Heart right ventricle (tissue), 16 donors: ENCODE measurements at regions not wholly inside any gene's neighbourhood (a gene's known extent, or its start where the extent isn't known, plus 50 kb on each side); places are given as distances from the start of the nearest gene placed in this dataset.

Source experiments
- ATAC-seq, 8 donors: fragments of 200-7000 bp; cut with Tn5 transposase; one replicate each; pipeline ENCODE4 v1.9.1; 2020; ENCODE audit warnings: mild to moderate bottlenecking in 8 of 8, moderate library complexity in 8 of 8, moderate number of reproducible peaks in 1 of 8
- DNase-seq, 2 donors: peaks; one replicate each; pipeline ENCODE4 v3.0.0-alpha.2; 2020
- H3K27ac ChIP-seq, 10 donors: fragments of 200-600 bp; sonication (generic) in 2 of 10; one replicate each; pipeline versions ENCODE4 v1.5.0 to v1.8.0; 2020 to 2022; ENCODE audit warnings: mild to moderate bottlenecking in 3 of 10
- H3K27me3 ChIP-seq, 7 donors: fragments of 200-600 bp; one replicate each; pipeline ENCODE4 v1.8.0; 2021 to 2022; ENCODE audit warnings: mild to moderate bottlenecking in 2 of 7
- H3K36me3 ChIP-seq, 9 donors: fragments of 200-600 bp; sonication (generic) in 1 of 9; one replicate each; pipeline versions ENCODE4 v1.5.0 to v1.8.0; 2020 to 2022; ENCODE audit warnings: mild to moderate bottlenecking in 2 of 9
- H3K4me1 ChIP-seq, 9 donors: fragments of 200-600 bp; sonication (generic) in 1 of 9; one replicate each; pipeline versions ENCODE4 v1.5.0 to v1.8.0; 2020 to 2022; ENCODE audit warnings: mild to moderate bottlenecking in 4 of 9
- H3K4me3 ChIP-seq, 10 donors: fragments of 200-600 bp; sonication (generic) in 2 of 10; one replicate each; pipeline versions ENCODE4 v1.5.0 to v1.8.0; 2020 to 2022; ENCODE audit warnings: mild to moderate bottlenecking in 7 of 10, moderate library complexity in 2 of 10
- H3K9me3 ChIP-seq, 11 donors: fragments of 200-600 bp in 10 of 11; sonication (generic) in 2 of 11; one replicate each; pipeline versions ENCODE4 v1.5.0 to v1.8.0; 2013 to 2022; ENCODE audit warnings: mild to moderate bottlenecking in 2 of 11, control low read depth in 1 of 11, moderate library complexity in 1 of 11
- CTCF ChIP-seq, 9 donors: fragments of 200-600 bp; sonication (generic) in 2 of 9; IDR thresholded peaks; one replicate each; pipeline versions ENCODE4 v1.5.0 to v1.8.0; 2021 to 2022; ENCODE audit warnings: antibody characterized with exemption in 9 of 9, mild to moderate bottlenecking in 5 of 9, moderate library complexity in 1 of 9
- WGBS, 2 donors: extraction: QIAGEN DNeasy Blood & Tissue Kit; methylation state at CpG; one replicate each; pipeline ENCODE4 v1.1.7; 2013; ENCODE audit warnings: inconsistent platforms in 1 of 2; 5-methylcytosine and 5-hydroxymethylcytosine counted together
- intact Hi-C, 10 donors: fragments of 100-400 bp; cut with DNase I; formaldehyde crosslinking; loops; one replicate each; pipeline versions ENCODE4 v1.11.1 to v1.14.2; 2022
- donor health status: Arrhythmogenic right ventricular cardiomyopathy.
- donor health status: ischemic (EF 13 %, LVEDD 7.1; RV severe dilation, severe dysfunction).
- donor health status: healthy with polysubstance abuse.
- donor health status: DM: no; HTN: yes; CAD: no.
- donor health status: DM: no; HTN: no; CAD: no.
- donor health status: ischemic (EF 25% LVEDD 6.9; RV normal size, moderate dysfunction).
- donor health status: ischemic (EF 25% LVEDD 5.7; RV mildly dilated, moderate dysfunction).
- donor health status: healthy.
- donor health status: DM: yes; HTN: yes; CAD: no.
- donor health status: Ischemic cardiomyopathy.
- donor health status: ischemic (EF 35%, LVEDD 5.7; RV mildly dilated, moderate dysfunction).
- donor health status: nonischemic (EF 11% LVEDD 7.7; RV severe dilation, severe dysfunction).
- donor health status: DM: yes; HTN: yes; CAD: no.
- donor health status: PGD.
- donor health status: ischemic (EF 29% LVEDD 5.4; RV normal size, mild dysfunction).
- donor health status: nonischemic (EF 23%, LVEDD 6.1; RV moderate dilation, normal function).

GRCh38 chr20:48307277-48307676, 520.5 kb downstream of the PREX1 start:
- H3K9me3 ChIP-seq = no peaks in the 10 kb centered on the region
- intact Hi-C loops = no loop called here
- no peaks in the 10 kb centered on the region for H3K36me3 ChIP-seq
- DNase-seq (no peak), ATAC-seq (no peak)
- WGBS, 2 donors = 90 to 91% methylated on average over 10 of the region's 10 CpGs
- H3K4me1 ChIP-seq = peaks cover 0 to 4% (median 0%) of the 10 kb centered on the region in 9 donors
- no peak for TF ChIP-seq CTCF (IDR thresholded peaks at IDR 0.05)
- no peak overlapping the region for H3K27ac ChIP-seq
- peaks cover 0 to 2% (median 0%) of the 10 kb centered on the region in 7 donors for H3K27me3 ChIP-seq
- H3K4me3 ChIP-seq = no peak overlapping the region

DNA sequence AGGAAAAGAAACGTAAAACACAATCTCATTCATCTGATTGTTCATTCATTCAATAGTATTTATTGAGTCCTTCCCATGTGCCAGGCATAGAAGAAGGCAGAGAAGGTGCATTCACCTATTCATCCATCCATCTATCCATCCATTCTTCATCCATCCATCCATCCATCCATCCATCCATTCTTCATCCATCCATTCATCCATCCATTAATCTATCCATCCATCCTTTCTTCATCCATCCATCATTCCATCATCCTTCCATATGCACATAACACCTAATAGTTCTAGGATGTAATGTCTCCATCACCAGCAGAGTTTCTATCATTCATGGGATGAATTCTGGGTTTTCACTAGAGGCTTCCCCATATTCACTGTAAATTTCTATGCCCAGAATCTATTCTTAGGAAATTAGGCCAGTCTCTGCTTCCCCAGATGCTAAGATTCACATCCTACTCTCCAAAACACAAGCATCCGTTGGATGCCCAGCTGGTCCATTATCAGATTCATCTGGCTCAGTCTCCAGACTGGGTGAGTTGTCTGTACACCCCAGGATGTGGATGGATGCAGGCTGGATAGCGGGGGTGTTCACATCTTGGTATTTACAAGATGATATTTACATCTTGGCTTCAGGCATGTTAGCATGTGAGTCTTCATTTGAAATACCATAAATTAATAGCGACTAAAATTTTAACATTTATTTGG, 517.7 kb upstream of the SULF2 start:
- Histone ChIP-seq H3K36me3 (no peaks in the 10 kb centered on the region), H3K9me3 (peaks cover 0 to 5% (median 0%) of the 10 kb centered on the region in 11 donors), H3K4me1 (peaks cover 0 to 10% (median 0%) of the 10 kb centered on the region in 9 donors), H3K4me3 (no peak overlapping the region), H3K27ac (no peak overlapping the region), H3K27me3 (peaks cover 0 to 2% (median 0%) of the 10 kb centered on the region in 7 donors)
- ATAC-seq (no peak), DNase-seq (no peak)
- WGBS, 2 donors = 87 to 89% methylated on average over 4 of the region's 4 CpGs
- intact Hi-C loops = no loop called here
- TF ChIP-seq CTCF (IDR thresholded peaks at IDR 0.05) = no peak

DNA sequence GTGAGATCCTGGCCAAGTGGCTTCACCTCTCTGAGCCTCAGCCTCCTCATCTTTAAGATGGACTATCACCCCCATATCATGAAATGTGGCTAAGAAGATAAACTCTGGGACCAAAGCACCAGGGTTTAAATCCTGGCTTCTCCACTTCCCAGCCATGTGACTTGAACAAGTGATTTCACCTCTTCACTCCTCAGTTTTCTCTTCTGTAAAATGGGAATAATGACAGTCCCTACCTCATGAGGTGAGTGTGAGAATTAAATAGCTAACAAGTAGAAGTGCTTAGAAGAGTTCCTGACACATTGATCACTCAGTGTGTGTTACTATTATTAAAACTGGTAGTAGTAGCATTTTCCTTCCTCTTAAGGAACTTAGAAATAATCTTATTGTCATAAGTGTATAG, 516.9 kb upstream of the SULF2 start:
- Histone ChIP-seq H3K36me3 (no peaks in the 10 kb centered on the region), H3K9me3 (peaks cover 0 to 10% (median 0%) of the 10 kb centered on the region in 11 donors), H3K4me1 (peaks cover 0 to 10% (median 0%) of the 10 kb centered on the region in 9 donors), H3K27ac (no peak overlapping the region), H3K4me3 (no peak overlapping the region), H3K27me3 (peaks cover 0 to 2% (median 0%) of the 10 kb centered on the region in 7 donors)
- TF ChIP-seq CTCF (IDR thresholded peaks at IDR 0.05) = no peak
- ATAC-seq (no peak), DNase-seq (no peak)
- intact Hi-C loops = no loop called here

GRCh38 chr20:48301189-48301588, 515.9 kb upstream of the SULF2 start:
- Histone ChIP-seq H3K4me1 (peaks cover 0 to 11% (median 0%) of the 10 kb centered on the region in 9 donors), H3K9me3 (peaks cover 0 to 10% (median 0%) of the 10 kb centered on the region in 11 donors), H3K27ac (no peak overlapping the region), H3K27me3 (peaks cover 0 to 2% (median 0%) of the 10 kb centered on the region in 7 donors), H3K4me3 (no peak overlapping the region), H3K36me3 (no peaks in the 10 kb centered on the region)
- TF ChIP-seq CTCF (IDR thresholded peaks at IDR 0.05) = no peak
- ATAC-seq = no peak
- intact Hi-C loops = no loop called here
- DNase-seq = no peak
- WGBS, 2 donors = 80 to 91% methylated on average over 3 of the region's 3 CpGs
